ENCODE measurements at regions not wholly inside any gene's neighbourhood (a gene's known extent, or its start where the extent isn't known, plus 50 kb on each side); places are given as distances from the start of the nearest gene placed in this dataset.

GRCh38 chr3:152094406-152094805 is 174.3 kb upstream of the MBNL1 start:
- Histone ChIP-seq H3K79me2 (ENCODE audit: insufficient read depth, low read length) (no peaks in the 10 kb centered on the region), H4K20me1 (ENCODE audit: insufficient read depth) (no peaks in the 10 kb centered on the region), H3K36me3 (ENCODE audit: control insufficient read depth in 1 of 2, insufficient read depth in 2 of 2, low read length in 2 of 2) (no peaks in the 10 kb centered on the region), H3K4me3 (replicated peaks in 1 of 2; ENCODE audit: low read depth in 1 of 2, low read length in 2 of 2) (no peak overlapping the region), H3K9me2 (ENCODE audit: insufficient read depth) (no peaks in the 10 kb centered on the region), H3K9me3 (ENCODE audit: control insufficient read depth in 1 of 2, insufficient read depth in 1 of 2, low read depth in 1 of 2, low read length in 2 of 2) (no peaks in the 10 kb centered on the region), H3K4me1 (ENCODE audit: control insufficient read depth in 1 of 2, insufficient read depth in 2 of 2, low read length in 2 of 2) (no peaks in the 10 kb centered on the region), H3K27me3 (ENCODE audit: insufficient read depth, low read length) (no peaks in the 10 kb centered on the region), H3K9ac (ENCODE audit: low read length) (no peak overlapping the region), H3K27ac (ENCODE audit: low read depth, low read length) (no peak overlapping the region), H2AFZ (ENCODE audit: low read depth, low read length, poor library complexity, severe bottlenecking) (peak overlapping the region; percentile 39), H3K4me2 (ENCODE audit: low read length) (no peak overlapping the region)
- ChIA-PET CTCF (no interaction called here), POLR2A (no interaction called here), RAD21 (ENCODE audit: low non-redundant PET in 1 of 2, low total read pairs in 2 of 2, uncharacterized antibody in 2 of 2, unreplicated experiment in 2 of 2) (no interaction called here)
- TF ChIP-seq RAD21 (IDR thresholded peaks at IDR 0.05; ENCODE audit: low read depth) (no peak), REST (IDR thresholded peaks at IDR 0.05; ENCODE audit: low read depth) (no peak), CBX3 (IDR thresholded peaks at IDR 0.05; ENCODE audit: low read depth) (no peak), ZFX (IDR thresholded peaks at IDR 0.05) (no peak), TCF7L2 (IDR thresholded peaks at IDR 0.05; ENCODE audit: borderline replicate concordance, extremely low read depth, insufficient read depth, insufficient read length) (no peak), SIN3A (IDR thresholded peaks at IDR 0.05; ENCODE audit: low read depth) (no peak), POLR2A (IDR thresholded peaks at IDR 0.05; ENCODE audit: borderline replicate concordance, extremely low read depth, insufficient read depth, insufficient read length) (no peak), EGR1 (IDR thresholded peaks at IDR 0.05; ENCODE audit: low read depth) (no peak), EZH2 (IDR thresholded peaks at IDR 0.05) (no peak), EZH2phosphoT487 (IDR thresholded peaks at IDR 0.05; ENCODE audit: borderline replicate concordance) (no peak), ZNF274 (IDR thresholded peaks at IDR 0.05; ENCODE audit: low read depth, low read length) (no peak), YY1 (IDR thresholded peaks at IDR 0.05; ENCODE audit: extremely low read depth, insufficient replicate concordance, low read depth, low read length) (no peak)
- DNase-seq (ENCODE audit: low read depth, low spot score): no peak
- intact Hi-C loops (cut with micrococcal nuclease): no loop called here
- ATAC-seq: no peak
- no TSS peak for BruUV-seq (replicated peaks)

All from HCT116 (cell line).